T-helper 17 cell (primary cell): ENCODE measurements at regions not wholly inside any gene's neighbourhood (a gene's known extent, or its start where the extent isn't known, plus 50 kb on each side); places are given as distances from the start of the nearest gene placed in this dataset.

Source experiments
- ATAC-seq: fragments of 150-1000 bp; cut with Tn5 transposase; 2 replicates; pipeline ENCODE4 v1.10.0; 2021; ENCODE audit warnings: mild to moderate bottlenecking, moderate library complexity
- DNase-seq, 3 donors: peaks; one replicate each; pipeline versions ENCODE4 v3.0.0 to v3.0.0-alpha.2; 2020 to 2021
- H3K9me3 ChIP-seq: one replicate; pipeline ENCODE4 v1.7.0; 2013; ENCODE audit warnings: low read length, mild to moderate bottlenecking; ENCODE audit not compliant: control insufficient read depth, poor library complexity, severe bottlenecking
- H3K27ac Mint-ChIP-seq: one replicate; pipeline ENCODE4 v1.8.0; 2022; ENCODE audit warnings: mild to moderate bottlenecking, moderate library complexity, mixed read lengths
- H3K27me3 Mint-ChIP-seq: one replicate; pipeline ENCODE4 v1.8.0; 2022; ENCODE audit warnings: mixed read lengths
- H3K36me3 Mint-ChIP-seq: one replicate; pipeline ENCODE4 v1.8.0; 2022; ENCODE audit warnings: low read depth, mixed read lengths
- H3K4me1 Mint-ChIP-seq: one replicate; pipeline ENCODE4 v1.8.0; 2022; ENCODE audit warnings: mild to moderate bottlenecking, mixed read lengths
- H3K4me3 Mint-ChIP-seq: one replicate; pipeline ENCODE4 v1.8.0; 2022; ENCODE audit warnings: mild to moderate bottlenecking, moderate library complexity, mixed read lengths

DNA sequence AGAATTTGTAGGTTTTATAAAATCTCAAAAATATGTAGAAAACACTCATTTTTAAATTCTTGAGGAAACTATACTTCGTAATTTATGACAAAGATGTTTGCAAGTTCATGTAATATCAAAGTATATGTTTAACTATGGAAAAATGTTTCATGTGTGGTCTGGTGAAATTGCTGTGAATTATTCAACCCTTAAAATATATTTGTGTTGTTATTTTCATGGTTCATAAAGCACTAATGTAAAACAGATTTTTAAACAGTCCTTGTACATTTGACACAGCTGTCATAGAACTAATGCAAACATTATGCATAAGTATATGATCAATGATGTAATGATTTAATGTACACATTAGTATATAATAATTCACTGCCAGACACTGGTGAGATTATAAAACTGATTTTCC lies 83.1 kb upstream of the ARSJ start:
- no peaks in the 10 kb centered on the region for H3K4me1 Mint-ChIP-seq
- DNase-seq: no peak
- H3K4me3 Mint-ChIP-seq: no peak overlapping the region
- no peaks in the 10 kb centered on the region for H3K9me3 ChIP-seq
- no peak overlapping the region for H3K27ac Mint-ChIP-seq
- no peaks in the 10 kb centered on the region for H3K36me3 Mint-ChIP-seq
- no peaks in the 10 kb centered on the region for H3K27me3 Mint-ChIP-seq
- no peak for ATAC-seq

- ATAC-seq (no peak), DNase-seq (no peak)
- Mint-ChIP-seq H3K27ac (no peak overlapping the region), H3K4me1 (peaks cover 8% of the 10 kb centered on the region), H3K4me3 (no peak overlapping the region), H3K36me3 (peaks cover 2% of the 10 kb centered on the region), H3K27me3 (no peaks in the 10 kb centered on the region)
- H3K9me3 ChIP-seq: no peaks in the 10 kb centered on the region
Observed at GRCh38 chr4:114072781-114073180, 93.3 kb upstream of the ARSJ start.

- DNase-seq: no peak
- no peak for ATAC-seq
- H3K27me3 Mint-ChIP-seq: no peaks in the 10 kb centered on the region
- no peaks in the 10 kb centered on the region for H3K9me3 ChIP-seq
- peaks cover 2% of the 10 kb centered on the region for H3K36me3 Mint-ChIP-seq
- peaks cover 7% of the 10 kb centered on the region for H3K4me1 Mint-ChIP-seq
- H3K4me3 Mint-ChIP-seq: no peak overlapping the region
- H3K27ac Mint-ChIP-seq: no peak overlapping the region
Observed at GRCh38 chr4:114076899-114077570, 97.6 kb upstream of the ARSJ start.

DNA sequence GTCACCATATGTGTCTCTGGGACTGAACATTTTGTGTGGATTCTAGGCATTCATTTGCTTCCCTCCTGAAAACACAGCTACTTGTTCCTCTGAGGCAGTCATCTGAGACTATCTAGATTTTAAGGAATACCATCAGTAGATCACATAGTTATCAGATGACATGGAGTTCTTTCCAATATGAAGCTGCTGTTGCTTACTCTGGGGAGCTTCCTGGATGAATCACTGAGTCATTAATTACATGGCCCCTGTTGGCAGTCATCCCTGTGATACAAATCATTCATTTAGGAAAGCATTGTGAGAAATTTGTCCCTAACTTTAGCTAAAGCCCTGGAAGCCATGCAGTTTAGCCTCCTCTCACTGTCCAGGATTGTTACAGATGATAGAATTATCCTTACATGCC lies 98.2 kb upstream of the ARSJ start:
- Mint-ChIP-seq H3K4me1 (peaks cover 7% of the 10 kb centered on the region), H3K27me3 (no peaks in the 10 kb centered on the region), H3K36me3 (peaks cover 2% of the 10 kb centered on the region), H3K4me3 (no peak overlapping the region), H3K27ac (no peak overlapping the region)
- no peak for ATAC-seq
- H3K9me3 ChIP-seq: no peaks in the 10 kb centered on the region
- no peak for DNase-seq

DNA sequence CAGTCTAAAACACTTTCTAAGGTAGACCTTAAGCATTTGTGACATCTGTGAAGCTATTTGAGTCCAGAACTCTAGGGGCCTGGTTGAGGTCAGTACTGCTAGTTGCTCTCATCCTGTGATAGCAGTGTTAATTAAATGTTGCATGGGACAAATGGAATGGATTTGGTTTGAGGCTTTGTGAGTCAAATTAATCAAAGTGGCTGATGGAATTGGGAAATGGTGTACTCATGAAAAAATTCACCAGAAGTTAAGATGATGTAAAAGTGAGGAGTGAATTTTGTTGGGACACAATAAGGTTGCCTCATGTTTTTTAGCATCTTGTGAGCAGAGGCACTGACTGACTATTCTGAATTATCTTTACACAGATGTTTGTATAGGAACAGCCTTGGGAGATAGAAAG lies 99.2 kb upstream of the ARSJ start:
- Mint-ChIP-seq H3K36me3 (peaks cover 2% of the 10 kb centered on the region), H3K27ac (no peak overlapping the region), H3K4me3 (no peak overlapping the region), H3K4me1 (peaks cover 7% of the 10 kb centered on the region), H3K27me3 (no peaks in the 10 kb centered on the region)
- no peaks in the 10 kb centered on the region for H3K9me3 ChIP-seq
- ATAC-seq (no peak), DNase-seq (no peak)

DNA sequence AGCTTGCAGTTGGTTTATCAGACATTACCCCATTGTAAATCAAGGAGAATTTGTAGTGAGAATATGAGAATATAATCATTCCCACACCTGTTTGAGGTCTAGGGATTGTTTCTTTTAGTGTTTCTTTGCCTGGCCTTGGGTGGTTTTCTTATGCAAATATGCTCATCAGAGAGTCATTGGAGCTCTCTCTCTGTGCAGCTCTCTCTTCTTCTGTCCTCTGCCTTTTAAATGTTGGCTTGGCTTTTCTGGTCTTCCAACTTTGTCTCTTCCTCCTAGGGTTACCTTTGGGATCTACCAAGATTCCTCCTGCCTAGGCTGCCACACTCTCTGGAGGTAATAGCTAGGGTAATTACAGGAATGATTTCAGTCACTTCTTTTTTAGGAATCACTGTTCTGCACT lies 102.3 kb upstream of the ARSJ start:
- ATAC-seq: no peak
- H3K27me3 Mint-ChIP-seq: no peaks in the 10 kb centered on the region
- H3K9me3 ChIP-seq: no peaks in the 10 kb centered on the region
- peaks cover 2% of the 10 kb centered on the region for H3K36me3 Mint-ChIP-seq
- no peak for DNase-seq
- H3K4me1 Mint-ChIP-seq: peaks cover 2% of the 10 kb centered on the region
- H3K27ac Mint-ChIP-seq: no peak overlapping the region
- no peak overlapping the region for H3K4me3 Mint-ChIP-seq

DNA sequence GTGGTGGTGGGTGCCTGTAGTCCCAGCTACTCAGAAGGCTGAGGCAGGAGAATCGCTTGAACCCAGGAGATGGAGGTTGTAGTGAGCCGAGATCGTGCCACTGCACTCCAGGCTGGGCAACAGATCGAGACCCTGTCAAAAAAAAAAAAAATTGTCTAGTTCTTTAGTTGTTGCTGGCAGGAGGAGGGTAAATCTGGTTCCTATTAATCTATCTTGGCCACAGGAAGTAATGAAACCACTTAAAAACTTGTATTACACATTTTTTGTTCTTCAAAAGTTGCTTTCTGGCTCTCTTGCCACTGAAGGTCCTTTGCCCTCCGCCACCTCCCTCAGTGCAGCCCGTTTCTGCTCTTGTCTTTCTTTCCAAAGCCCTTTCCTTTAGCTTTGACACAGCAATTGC lies 102.9 kb upstream of the ARSJ start:
- H3K27me3 Mint-ChIP-seq: no peaks in the 10 kb centered on the region
- H3K9me3 ChIP-seq: no peaks in the 10 kb centered on the region
- DNase-seq (no peak), ATAC-seq (no peak)
- H3K36me3 Mint-ChIP-seq: peaks cover 2% of the 10 kb centered on the region
- H3K27ac Mint-ChIP-seq: no peak overlapping the region
- peaks cover 2% of the 10 kb centered on the region for H3K4me1 Mint-ChIP-seq
- no peak overlapping the region for H3K4me3 Mint-ChIP-seq

- Mint-ChIP-seq H3K27ac (no peak overlapping the region), H3K4me3 (no peak overlapping the region), H3K36me3 (peaks cover 2% of the 10 kb centered on the region), H3K27me3 (no peaks in the 10 kb centered on the region), H3K4me1 (peaks cover under 1% of the 10 kb centered on the region)
- DNase-seq: no peak
- ATAC-seq: no peak
- H3K9me3 ChIP-seq: no peaks in the 10 kb centered on the region
Observed at GRCh38 chr4:114085611-114086345, 106.3 kb upstream of the ARSJ start.

DNA sequence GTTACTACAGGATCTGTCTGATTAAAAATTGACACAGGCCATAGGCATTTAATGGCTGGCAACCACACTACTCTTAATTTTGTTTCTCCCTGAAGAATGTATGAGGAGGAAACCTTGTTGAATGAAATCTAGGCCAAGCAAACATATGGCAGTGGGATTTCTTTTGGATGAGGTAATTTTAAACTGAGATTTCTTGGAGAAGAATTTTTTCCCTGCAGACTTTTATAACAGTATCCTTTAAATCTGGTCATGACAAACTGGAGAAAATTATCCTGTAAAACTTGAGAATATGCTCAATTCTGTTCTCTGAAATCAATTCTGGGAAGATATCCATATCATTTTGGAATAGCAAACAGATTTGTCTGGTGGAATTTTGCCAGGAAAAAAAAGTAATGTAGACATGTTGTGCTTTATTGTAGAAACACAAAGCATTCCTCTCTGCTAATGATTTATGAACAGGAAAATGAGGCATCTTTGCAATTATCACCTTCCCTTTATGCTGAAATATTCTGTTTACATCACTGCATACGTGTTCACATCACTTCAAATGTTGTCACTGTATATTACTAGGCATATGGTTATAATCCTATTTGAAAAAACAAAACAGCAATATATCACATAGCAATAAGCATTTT lies 108.3 kb upstream of the ARSJ start:
- Mint-ChIP-seq H3K27ac (no peak overlapping the region), H3K36me3 (peaks cover 2% of the 10 kb centered on the region), H3K4me3 (no peak overlapping the region), H3K27me3 (no peaks in the 10 kb centered on the region), H3K4me1 (no peaks in the 10 kb centered on the region)
- no peaks in the 10 kb centered on the region for H3K9me3 ChIP-seq
- ATAC-seq (no peak), DNase-seq (no peak)

DNA sequence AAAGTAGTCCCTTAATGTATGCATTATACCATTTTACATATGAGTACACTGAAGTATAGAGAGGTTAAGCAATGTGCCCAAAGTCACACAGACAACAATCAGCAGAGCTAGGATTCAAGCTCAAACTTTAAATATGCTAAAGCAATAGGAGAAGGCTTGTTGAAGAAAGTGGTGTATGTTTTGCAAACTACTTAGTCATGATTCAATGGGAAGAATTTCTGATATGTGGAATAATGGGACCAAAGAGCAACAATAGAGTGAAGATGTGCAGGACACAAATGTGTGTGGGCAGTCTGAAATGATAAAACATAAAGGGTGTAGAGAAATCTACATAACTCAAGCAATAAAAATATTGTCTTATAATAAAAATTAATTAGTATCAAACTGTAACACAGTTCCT lies 109.0 kb upstream of the ARSJ start:
- H3K9me3 ChIP-seq: no peaks in the 10 kb centered on the region
- no peak overlapping the region for H3K27ac Mint-ChIP-seq
- DNase-seq: no peak
- no peak overlapping the region for H3K4me3 Mint-ChIP-seq
- H3K36me3 Mint-ChIP-seq: no peaks in the 10 kb centered on the region
- no peaks in the 10 kb centered on the region for H3K4me1 Mint-ChIP-seq
- H3K27me3 Mint-ChIP-seq: no peaks in the 10 kb centered on the region
- no peak for ATAC-seq

GRCh38 chr4:114091546-114091945 lies 112.1 kb upstream of the ARSJ start:
- Mint-ChIP-seq H3K4me1 (no peaks in the 10 kb centered on the region), H3K36me3 (no peaks in the 10 kb centered on the region), H3K27me3 (no peaks in the 10 kb centered on the region), H3K27ac (no peak overlapping the region), H3K4me3 (no peak overlapping the region)
- H3K9me3 ChIP-seq: no peaks in the 10 kb centered on the region
- ATAC-seq (no peak), DNase-seq (no peak)

GRCh38 chr4:114093221-114093715 lies 113.8 kb upstream of the ARSJ start:
- no peak for ATAC-seq
- no peaks in the 10 kb centered on the region for H3K36me3 Mint-ChIP-seq
- no peak for DNase-seq
- no peaks in the 10 kb centered on the region for H3K4me1 Mint-ChIP-seq
- H3K9me3 ChIP-seq: no peaks in the 10 kb centered on the region
- H3K4me3 Mint-ChIP-seq: no peak overlapping the region
- no peaks in the 10 kb centered on the region for H3K27me3 Mint-ChIP-seq
- H3K27ac Mint-ChIP-seq: no peak overlapping the region

- Mint-ChIP-seq H3K36me3 (no peaks in the 10 kb centered on the region), H3K4me3 (no peak overlapping the region), H3K27ac (no peak overlapping the region), H3K27me3 (peaks cover 17% of the 10 kb centered on the region), H3K4me1 (peaks cover 6% of the 10 kb centered on the region)
- DNase-seq (no peak), ATAC-seq (no peak)
- H3K9me3 ChIP-seq: no peaks in the 10 kb centered on the region
Observed at GRCh38 chr4:114100288-114101031, 121.0 kb upstream of the ARSJ start.
